SK-N-SH treated with all-trans-retinoic acid at 6 μM for 48 hours (cell line): ENCODE measurements at regions not wholly inside any gene's neighbourhood (a gene's known extent, or its start where the extent isn't known, plus 50 kb on each side); places are given as distances from the start of the nearest gene placed in this dataset.

Source experiments
- ARNTL ChIP-seq: fragments of 450-650 bp; formaldehyde crosslinking; IDR thresholded peaks from 2 replicates; pipeline ENCODE4 v1.5.0; 2020; ENCODE audit warnings: low read depth, mild to moderate bottlenecking, moderate library complexity, borderline replicate concordance
- BACH2 ChIP-seq: fragments of 250-450 bp; sonication (Bioruptor Pico); IDR thresholded peaks from 2 replicates; pipeline ENCODE4 v1.9.0; 2021; ENCODE audit warnings: mild to moderate bottlenecking, borderline replicate concordance
- ESRRG ChIP-seq: fragments of 250-450 bp; sonication (Bioruptor Pico); IDR thresholded peaks from 2 replicates; pipeline ENCODE4 v1.6.1; 2021; ENCODE audit warnings: mild to moderate bottlenecking
- PPARA ChIP-seq: fragments of 250-450 bp; sonication (Bioruptor Pico); IDR thresholded peaks from 2 replicates; pipeline ENCODE4 v1.5.0; 2020; ENCODE audit warnings: mild to moderate bottlenecking, borderline replicate concordance
- RARB ChIP-seq: fragments of 250-450 bp; sonication (Bioruptor Pico); IDR thresholded peaks from 2 replicates; pipeline ENCODE4 v1.8.0; 2021; ENCODE audit warnings: mild to moderate bottlenecking, moderate library complexity
- ZC3H10 ChIP-seq: fragments of 250-450 bp; sonication (Bioruptor Pico); IDR thresholded peaks from 2 replicates; pipeline ENCODE4 v1.5.1; 2021; ENCODE audit warnings: mild to moderate bottlenecking, moderate library complexity
- ZFP3 ChIP-seq: fragments of 250-450 bp; sonication (Bioruptor Pico); IDR thresholded peaks from 2 replicates; pipeline ENCODE4 v1.5.0; 2020; ENCODE audit warnings: mild to moderate bottlenecking, moderate library complexity
- ZFP30 ChIP-seq: fragments of 450-650 bp; formaldehyde crosslinking; IDR thresholded peaks from 2 replicates; pipeline ENCODE4 v1.5.0; 2022; ENCODE audit warnings: mild to moderate bottlenecking, moderate library complexity
- ZNF565 ChIP-seq: fragments of 450-650 bp; formaldehyde crosslinking; conservative IDR thresholded peaks from 2 replicates; pipeline ENCODE4 v1.5.0; 2020; ENCODE audit warnings: low read depth, mild to moderate bottlenecking, moderate library complexity
- ZNF70 ChIP-seq: fragments of 450-650 bp; formaldehyde crosslinking; IDR thresholded peaks from 2 replicates; pipeline ENCODE4 v1.5.0; 2020; ENCODE audit warnings: mild to moderate bottlenecking, moderate library complexity
- TF ChIP-seq, protein P1 (sequence below): fragments of 250-450 bp; sonication (Bioruptor Pico); IDR thresholded peaks from 2 replicates; pipeline ENCODE4 v1.8.0; 2020; ENCODE audit warnings: mild to moderate bottlenecking, moderate library complexity, borderline replicate concordance
- TF ChIP-seq, protein P2 (sequence below): fragments of 250-450 bp; sonication (Bioruptor Pico); IDR thresholded peaks from 2 replicates; pipeline ENCODE4 v1.8.0; 2021; ENCODE audit warnings: low read depth, mild to moderate bottlenecking, moderate library complexity, borderline replicate concordance

DNA sequence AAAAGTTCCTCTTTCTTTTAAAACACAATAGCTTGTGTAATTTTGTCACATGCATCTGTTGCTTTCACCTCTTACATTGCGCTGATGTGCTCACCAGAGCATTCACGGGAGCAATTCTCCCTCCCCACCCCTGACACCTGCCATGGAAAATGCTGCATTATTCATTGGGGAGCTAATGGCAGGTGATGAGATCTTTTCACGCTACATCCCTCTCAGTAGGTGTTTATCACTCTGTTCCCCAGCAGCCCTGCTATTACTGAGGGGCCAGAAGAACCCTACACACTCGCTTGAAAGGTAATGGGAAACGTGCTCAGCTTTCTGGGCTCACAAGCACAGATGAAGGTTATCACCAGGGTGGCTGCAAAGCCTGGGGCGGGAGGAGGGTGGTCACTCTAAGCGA is 398.0 kb downstream of the PSAT1 start:
- TF ChIP-seq, protein P1, sequence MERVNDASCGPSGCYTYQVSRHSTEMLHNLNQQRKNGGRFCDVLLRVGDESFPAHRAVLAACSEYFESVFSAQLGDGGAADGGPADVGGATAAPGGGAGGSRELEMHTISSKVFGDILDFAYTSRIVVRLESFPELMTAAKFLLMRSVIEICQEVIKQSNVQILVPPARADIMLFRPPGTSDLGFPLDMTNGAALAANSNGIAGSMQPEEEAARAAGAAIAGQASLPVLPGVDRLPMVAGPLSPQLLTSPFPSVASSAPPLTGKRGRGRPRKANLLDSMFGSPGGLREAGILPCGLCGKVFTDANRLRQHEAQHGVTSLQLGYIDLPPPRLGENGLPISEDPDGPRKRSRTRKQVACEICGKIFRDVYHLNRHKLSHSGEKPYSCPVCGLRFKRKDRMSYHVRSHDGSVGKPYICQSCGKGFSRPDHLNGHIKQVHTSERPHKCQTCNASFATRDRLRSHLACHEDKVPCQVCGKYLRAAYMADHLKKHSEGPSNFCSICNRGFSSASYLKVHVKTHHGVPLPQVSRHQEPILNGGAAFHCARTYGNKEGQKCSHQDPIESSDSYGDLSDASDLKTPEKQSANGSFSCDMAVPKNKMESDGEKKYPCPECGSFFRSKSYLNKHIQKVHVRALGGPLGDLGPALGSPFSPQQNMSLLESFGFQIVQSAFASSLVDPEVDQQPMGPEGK: no peak
- TF ChIP-seq ZNF565 (CRISPR knock-in tag): no peak
- TF ChIP-seq RARB (CRISPR knock-in tag): no peak
- TF ChIP-seq ESRRG (CRISPR knock-in tag): no peak
- TF ChIP-seq, protein P2, sequence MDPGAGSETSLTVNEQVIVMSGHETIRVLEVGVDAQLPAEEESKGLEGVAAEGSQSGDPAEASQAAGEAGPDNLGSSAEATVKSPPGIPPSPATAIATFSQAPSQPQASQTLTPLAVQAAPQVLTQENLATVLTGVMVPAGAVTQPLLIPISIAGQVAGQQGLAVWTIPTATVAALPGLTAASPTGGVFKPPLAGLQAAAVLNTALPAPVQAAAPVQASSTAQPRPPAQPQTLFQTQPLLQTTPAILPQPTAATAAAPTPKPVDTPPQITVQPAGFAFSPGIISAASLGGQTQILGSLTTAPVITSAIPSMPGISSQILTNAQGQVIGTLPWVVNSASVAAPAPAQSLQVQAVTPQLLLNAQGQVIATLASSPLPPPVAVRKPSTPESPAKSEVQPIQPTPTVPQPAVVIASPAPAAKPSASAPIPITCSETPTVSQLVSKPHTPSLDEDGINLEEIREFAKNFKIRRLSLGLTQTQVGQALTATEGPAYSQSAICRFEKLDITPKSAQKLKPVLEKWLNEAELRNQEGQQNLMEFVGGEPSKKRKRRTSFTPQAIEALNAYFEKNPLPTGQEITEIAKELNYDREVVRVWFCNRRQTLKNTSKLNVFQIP (CRISPR knock-in tag): no peak
- no peak for TF ChIP-seq ZC3H10 (CRISPR knock-in tag)
- no peak for TF ChIP-seq BACH2
- TF ChIP-seq PPARA (CRISPR knock-in tag): no peak
- TF ChIP-seq ZFP30: no peak
- no peak for TF ChIP-seq ZFP3 (CRISPR knock-in tag)
- TF ChIP-seq ZNF70 (CRISPR knock-in tag): no peak
- no peak for TF ChIP-seq ARNTL (CRISPR knock-in tag)
